ENCODE measurements at regions not wholly inside any gene's neighbourhood (a gene's known extent, or its start where the extent isn't known, plus 50 kb on each side); places are given as distances from the start of the nearest gene placed in this dataset.

DNA sequence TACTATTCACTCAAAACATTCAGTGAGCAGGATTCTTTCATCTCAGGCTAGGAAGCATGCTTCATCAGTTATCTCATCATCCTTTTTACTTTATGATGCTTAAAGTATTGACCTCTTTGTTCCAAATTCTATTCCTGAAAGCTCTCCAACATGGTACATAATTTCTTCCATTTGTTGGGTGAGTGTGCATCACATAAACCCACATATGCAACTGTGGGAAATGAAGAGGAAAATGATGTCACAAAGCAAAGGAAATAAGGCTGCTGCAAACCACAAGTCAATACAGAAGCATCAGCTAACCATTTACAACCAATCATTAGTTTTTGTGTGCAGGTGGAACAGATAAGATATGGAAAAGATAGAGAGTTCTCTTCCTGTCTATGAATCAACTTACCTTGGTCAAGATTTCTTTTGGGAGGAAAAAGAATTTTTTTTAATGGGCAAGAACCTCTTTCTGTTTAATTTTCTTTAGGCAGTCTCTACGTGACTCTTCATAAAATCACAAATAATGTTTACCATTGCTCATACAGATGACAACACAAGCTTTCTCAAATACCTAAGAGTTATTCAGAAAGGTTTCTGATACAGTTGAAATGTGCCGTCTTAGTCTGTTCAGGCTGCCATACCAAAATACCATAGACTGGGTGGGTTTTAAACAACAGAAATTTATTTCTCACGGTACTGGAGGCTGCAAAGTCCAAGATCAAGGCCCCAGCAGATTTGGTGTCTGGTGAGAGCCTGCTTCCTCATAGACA lies 259.9 kb downstream of the ADGRG6 start:
- DNase-seq: no peak

DNA sequence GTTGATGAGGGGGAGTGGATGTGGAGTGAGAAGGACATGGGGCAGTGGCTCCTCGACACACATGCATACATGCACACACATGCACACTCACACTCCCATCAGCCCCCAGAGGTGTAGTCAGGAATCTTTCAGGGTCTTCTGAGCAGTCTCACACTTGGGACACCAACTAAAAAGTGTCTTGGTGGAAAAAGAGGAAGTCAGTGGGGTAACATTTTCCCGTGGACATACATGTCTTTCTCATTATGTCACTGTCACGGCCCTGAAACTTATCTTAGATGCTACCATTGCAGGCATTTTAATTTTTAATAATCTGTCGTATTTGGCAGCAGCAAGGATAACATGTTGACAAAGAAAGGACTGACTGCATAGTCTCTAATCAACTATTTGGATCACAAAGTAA lies 261.1 kb downstream of the ADGRG6 start:
- no peak for DNase-seq

GRCh38 chr6:142566628-142567396 lies 265.0 kb downstream of the ADGRG6 start:
- peak; percentile 70 for DNase-seq

- DNase-seq: no peak
Measured at GRCh38 chr6:142567461-142567860, 265.7 kb downstream of the ADGRG6 start.

DNA sequence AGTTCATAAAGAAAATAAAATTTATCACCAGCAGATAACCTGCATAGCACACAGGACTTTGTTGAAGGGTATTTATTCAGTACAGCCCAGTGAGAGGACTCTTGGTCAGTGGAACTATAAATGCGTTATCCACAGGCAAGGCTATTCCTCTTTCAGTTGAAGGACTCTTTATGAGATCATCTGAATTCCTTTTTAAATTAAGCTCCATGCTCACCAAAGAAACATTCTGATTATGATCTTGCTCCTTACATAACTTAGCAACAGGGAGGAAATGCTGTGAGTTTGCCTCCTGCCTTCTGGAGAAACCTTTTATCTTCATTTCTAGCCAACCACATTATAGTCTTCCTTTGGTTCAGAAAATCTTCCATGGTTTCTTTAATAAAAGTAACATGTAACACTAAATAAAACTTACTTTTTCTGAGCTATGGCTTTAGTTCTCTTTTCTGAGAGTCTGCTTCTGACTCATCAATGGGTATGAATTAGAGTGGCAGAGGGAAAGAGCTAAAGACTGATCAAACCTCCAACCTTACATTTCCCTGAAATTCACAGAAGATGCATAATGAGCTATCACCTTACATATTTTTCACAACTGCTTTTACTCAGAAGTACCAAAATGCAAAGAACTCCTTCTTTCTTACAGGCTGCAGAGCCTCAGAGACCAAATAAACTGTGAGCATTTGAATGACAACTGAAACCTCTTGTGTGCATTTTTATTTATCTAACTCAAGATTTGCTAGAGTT lies 267.2 kb downstream of the ADGRG6 start:
- DNase-seq: no peak

DNA sequence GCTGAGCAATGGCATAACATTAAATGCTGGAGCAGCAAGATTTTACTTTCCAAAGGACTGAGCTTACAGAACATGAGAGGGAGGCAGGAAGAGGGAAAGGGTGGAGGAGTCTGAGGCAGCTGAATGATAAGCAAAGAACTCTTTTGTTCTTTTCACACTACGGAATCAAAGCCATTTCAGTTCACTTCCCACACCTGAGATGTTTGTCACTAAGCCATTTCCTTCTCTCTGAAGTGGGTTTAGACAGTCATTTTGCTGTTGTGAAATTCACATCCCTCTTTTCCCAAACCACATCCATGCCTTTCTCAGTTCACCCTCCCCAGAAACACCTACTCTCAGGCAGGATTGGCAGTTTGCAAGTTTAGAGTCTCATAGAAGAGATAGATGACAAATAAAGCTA lies 267.9 kb downstream of the ADGRG6 start:
- no peak for DNase-seq

- no peak for DNase-seq
Measured at GRCh38 chr6:142570221-142570671, 268.4 kb downstream of the ADGRG6 start.

- DNase-seq: no peak
Measured at GRCh38 chr6:142592876-142593275, 291.1 kb downstream of the ADGRG6 start.

DNA sequence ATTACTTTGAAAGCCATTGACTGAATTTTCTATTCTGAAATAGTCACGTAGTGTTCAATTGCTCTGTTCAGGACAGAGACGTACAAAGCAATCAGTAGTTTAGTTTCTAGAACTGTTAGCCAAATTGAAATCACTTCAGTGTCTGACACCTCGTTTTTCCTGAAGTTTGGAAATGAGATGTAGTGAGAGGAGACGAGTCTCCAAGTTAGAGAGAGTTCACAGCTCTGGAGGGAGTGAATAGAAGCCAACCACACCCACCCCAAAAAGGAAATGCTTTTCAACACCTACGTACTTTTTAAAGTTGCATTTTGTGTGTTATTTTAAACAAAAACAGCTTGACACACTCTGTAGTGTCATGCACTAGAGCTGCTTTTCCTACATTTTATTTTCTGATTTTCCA lies 296.0 kb downstream of the ADGRG6 start:
- DNase-seq: no peak

DNA sequence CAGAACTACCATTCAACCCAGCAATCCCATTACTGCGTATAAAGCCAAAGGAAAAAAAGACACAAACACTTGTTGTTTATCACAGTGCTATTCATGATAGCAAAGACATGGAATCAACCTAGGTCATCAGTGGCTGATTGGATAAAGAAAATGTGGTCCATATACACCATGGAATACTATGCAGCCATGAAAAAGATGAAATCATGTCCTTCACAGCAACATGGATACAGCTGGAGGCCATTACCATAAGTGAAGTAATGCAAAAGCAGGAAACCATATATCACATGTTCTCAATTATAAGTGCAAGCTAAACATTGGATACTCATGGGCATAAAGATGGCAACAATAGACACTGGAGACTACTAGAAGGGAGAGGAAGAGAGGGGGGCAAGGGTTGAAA lies 299.6 kb downstream of the ADGRG6 start:
- no peak for DNase-seq

GRCh38 chr6:142602972-142603371 lies 301.2 kb downstream of the ADGRG6 start:
- no peak for DNase-seq

GRCh38 chr6:142605922-142606485 lies 304.2 kb downstream of the ADGRG6 start:
- peak; percentile 3 for DNase-seq

DNA sequence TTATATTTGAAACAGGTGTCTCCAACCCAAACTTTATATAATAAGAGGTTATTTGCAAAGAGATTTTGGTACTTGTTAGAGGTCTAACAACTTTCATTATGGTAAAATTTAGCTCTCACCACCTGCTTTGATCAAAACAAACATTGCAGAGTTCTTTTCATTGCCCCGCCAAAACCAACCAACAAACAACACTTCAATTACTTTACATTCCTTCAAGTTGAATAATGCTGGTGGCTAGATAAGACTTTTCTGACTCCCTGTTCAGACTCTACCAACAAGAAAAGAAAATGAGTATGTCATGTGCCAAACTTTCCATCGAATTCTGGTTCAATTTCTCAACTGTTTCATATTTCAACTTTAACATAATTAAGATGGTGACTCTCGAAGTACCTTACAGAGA lies 311.1 kb downstream of the ADGRG6 start:
- no peak for DNase-seq

- DNase-seq: no peak
Measured at GRCh38 chr6:142613981-142614380, 312.2 kb downstream of the ADGRG6 start.

- DNase-seq: no peak
Measured at GRCh38 chr6:142617158-142617557, 315.4 kb downstream of the ADGRG6 start.

- DNase-seq: no peak
Measured at GRCh38 chr6:142621822-142622221, 320.0 kb downstream of the ADGRG6 start.

DNA sequence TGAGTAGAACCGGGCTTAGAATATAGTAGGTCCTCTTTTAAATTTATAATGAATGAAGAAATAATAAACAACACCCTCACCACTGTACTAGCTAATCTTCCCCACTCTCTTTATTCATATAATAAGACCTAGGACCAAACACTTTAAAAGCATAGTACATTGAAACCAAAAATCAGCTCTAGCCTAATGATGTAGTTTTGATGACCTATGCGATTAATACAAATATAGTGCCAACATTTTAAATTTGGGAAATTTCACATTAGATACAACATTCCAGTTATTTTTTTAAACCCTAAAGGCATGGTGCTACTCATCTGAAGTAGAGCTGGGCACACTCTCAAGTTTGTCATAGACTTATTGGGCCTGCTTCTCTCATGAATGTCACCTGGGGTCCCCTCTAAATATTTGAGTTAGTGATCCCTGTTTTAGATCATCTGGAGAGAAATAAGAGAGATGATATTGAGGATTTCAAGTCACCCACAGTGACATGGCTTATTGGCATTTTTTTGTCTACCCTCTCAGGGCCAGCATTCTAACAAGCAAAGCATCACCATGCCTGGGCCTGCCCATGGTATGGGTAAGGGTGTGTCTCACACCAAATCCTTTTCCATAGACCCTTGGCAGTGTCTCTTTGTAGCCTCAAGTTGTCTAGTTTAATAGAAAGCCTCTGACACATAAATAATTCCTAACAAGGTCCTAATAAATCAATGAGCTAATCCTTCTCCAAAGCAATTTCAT lies 319.8 kb downstream of the HIVEP2 start:
- no peak for DNase-seq

DNA sequence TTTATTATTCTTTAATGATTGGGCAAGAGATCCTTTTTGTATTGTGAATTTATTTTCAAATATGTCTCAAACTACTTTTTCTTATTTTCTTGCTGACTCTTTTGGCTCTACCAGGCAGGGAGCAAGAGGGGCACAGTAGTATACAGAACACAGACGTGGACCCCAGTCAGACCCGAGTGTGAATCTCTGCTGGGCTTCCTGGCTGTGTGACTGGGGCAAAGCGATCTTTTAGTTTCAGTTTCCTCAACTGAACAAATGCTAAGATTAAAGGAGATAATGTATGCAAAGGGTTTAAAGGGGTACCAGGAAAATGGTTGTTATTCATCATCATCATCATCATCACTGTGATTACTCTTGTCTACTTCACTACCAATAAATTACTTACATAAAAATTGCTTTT lies 317.5 kb downstream of the HIVEP2 start:
- no peak for DNase-seq

GRCh38 chr6:142631517-142632385 lies 313.2 kb downstream of the HIVEP2 start:
- no peak for DNase-seq

GRCh38 chr6:142633317-142633716 lies 311.7 kb downstream of the HIVEP2 start:
- DNase-seq: no peak

GRCh38 chr6:142635130-142635529 lies 309.8 kb downstream of the HIVEP2 start:
- no peak for DNase-seq
